MCF 10A (cell line): ENCODE measurements at regions not wholly inside any gene's neighbourhood (a gene's known extent, or its start where the extent isn't known, plus 50 kb on each side); places are given as distances from the start of the nearest gene placed in this dataset.

Experiments used
- BruUV-seq: library from RNA; stranded (reverse); fragments of 400-500 nt; replicated peaks from 2 replicates; lab custom pipeline; 2021; lab: Mats Ljungman, UMichigan
- CTCF ChIA-PET: fragments of 300-600 bp; sonication (Branson Sonifier 250); formaldehyde crosslinking; extraction: SDS; loops from one replicate; lab custom pipeline; 2021; ENCODE audit warnings: antibody characterized with exemption, inconsistent platforms; lab: Yijun Ruan, JAX
- POLR2A ChIA-PET: fragments of 300-600, 350-650 bp; sonication (Branson Sonifier 250); formaldehyde crosslinking; extraction: SDS; loops from one replicate; lab custom pipeline; 2020; ENCODE audit warnings: antibody characterized with exemption, inconsistent platforms; lab: Yijun Ruan, JAX
- DNase-seq: peaks from one replicate; pipeline ENCODE4 v3.0.0-alpha.2; 2018; ENCODE audit not compliant: unreplicated experiment
- H3K27ac Mint-ChIP-seq: one replicate; pipeline ENCODE4 v1.8.0; 2022; ENCODE audit warnings: mild to moderate bottlenecking, low read depth, mixed read lengths; ENCODE audit not compliant: unreplicated experiment
- H3K27me3 Mint-ChIP-seq: one replicate; pipeline ENCODE4 v1.8.0; 2022; ENCODE audit warnings: mixed read lengths; ENCODE audit not compliant: insufficient read depth, unreplicated experiment
- H3K36me3 Mint-ChIP-seq: one replicate; pipeline ENCODE4 v1.8.0; 2022; ENCODE audit warnings: mild to moderate bottlenecking, moderate library complexity, mixed read lengths; ENCODE audit not compliant: insufficient read depth, unreplicated experiment
- H3K4me1 Mint-ChIP-seq: one replicate; pipeline ENCODE4 v1.8.0; 2022; ENCODE audit warnings: mixed read lengths; ENCODE audit not compliant: insufficient read depth, unreplicated experiment
- H3K4me3 Mint-ChIP-seq: one replicate; pipeline ENCODE4 v1.8.0; 2022; ENCODE audit warnings: mild to moderate bottlenecking, moderate library complexity, mixed read lengths; ENCODE audit not compliant: unreplicated experiment
- H3K9me3 Mint-ChIP-seq: one replicate; pipeline ENCODE4 v1.8.0; 2022; ENCODE audit warnings: mixed read lengths; ENCODE audit not compliant: unreplicated experiment
- intact Hi-C: fragments of 100-400 bp; cut with micrococcal nuclease; formaldehyde crosslinking; loops from 2 replicates; pipeline ENCODE4 v1.14.1; 2022
- TF ChIP-seq, protein P1 (sequence below): fragments of 200-600 bp; IDR thresholded peaks from one replicate; pipeline ENCODE4 v1.8.0; 2022; ENCODE audit warnings: antibody characterized with exemption, mild to moderate bottlenecking; ENCODE audit not compliant: unreplicated experiment

DNA sequence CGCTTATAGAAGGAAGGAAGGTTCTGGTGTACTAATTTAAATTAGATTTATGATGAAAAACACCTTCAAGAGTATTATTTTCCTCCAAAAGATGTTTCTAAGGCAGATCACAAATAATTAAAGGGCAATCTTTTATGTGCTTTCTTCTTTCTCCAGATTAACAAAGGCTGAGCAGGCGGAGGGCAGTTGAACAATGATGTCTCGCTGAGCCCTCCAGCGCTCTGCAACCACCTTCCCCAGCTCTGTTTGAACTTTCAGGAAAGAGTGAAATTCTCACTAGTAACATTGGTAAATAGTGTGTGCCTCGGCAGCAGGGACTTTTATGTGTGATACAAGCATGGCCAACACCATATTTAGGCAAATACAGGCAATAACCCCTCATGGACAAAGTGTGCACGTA is 379.1 kb upstream of the MKI67 start:
- no peak overlapping the region for H3K27ac Mint-ChIP-seq
- H3K36me3 Mint-ChIP-seq, result no peaks in the 10 kb centered on the region
- TF ChIP-seq, protein P1, sequence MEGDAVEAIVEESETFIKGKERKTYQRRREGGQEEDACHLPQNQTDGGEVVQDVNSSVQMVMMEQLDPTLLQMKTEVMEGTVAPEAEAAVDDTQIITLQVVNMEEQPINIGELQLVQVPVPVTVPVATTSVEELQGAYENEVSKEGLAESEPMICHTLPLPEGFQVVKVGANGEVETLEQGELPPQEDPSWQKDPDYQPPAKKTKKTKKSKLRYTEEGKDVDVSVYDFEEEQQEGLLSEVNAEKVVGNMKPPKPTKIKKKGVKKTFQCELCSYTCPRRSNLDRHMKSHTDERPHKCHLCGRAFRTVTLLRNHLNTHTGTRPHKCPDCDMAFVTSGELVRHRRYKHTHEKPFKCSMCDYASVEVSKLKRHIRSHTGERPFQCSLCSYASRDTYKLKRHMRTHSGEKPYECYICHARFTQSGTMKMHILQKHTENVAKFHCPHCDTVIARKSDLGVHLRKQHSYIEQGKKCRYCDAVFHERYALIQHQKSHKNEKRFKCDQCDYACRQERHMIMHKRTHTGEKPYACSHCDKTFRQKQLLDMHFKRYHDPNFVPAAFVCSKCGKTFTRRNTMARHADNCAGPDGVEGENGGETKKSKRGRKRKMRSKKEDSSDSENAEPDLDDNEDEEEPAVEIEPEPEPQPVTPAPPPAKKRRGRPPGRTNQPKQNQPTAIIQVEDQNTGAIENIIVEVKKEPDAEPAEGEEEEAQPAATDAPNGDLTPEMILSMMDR, result no peak
- ChIA-PET CTCF (no interaction called here), POLR2A (no interaction called here)
- DNase-seq, result no peak
- no TSS peak for BruUV-seq
- H3K9me3 Mint-ChIP-seq, result peaks cover 7% of the 10 kb centered on the region
- H3K4me3 Mint-ChIP-seq, result no peak overlapping the region
- no peaks in the 10 kb centered on the region for H3K4me1 Mint-ChIP-seq
- intact Hi-C loops, result no loop called here
- no peaks in the 10 kb centered on the region for H3K27me3 Mint-ChIP-seq

DNA sequence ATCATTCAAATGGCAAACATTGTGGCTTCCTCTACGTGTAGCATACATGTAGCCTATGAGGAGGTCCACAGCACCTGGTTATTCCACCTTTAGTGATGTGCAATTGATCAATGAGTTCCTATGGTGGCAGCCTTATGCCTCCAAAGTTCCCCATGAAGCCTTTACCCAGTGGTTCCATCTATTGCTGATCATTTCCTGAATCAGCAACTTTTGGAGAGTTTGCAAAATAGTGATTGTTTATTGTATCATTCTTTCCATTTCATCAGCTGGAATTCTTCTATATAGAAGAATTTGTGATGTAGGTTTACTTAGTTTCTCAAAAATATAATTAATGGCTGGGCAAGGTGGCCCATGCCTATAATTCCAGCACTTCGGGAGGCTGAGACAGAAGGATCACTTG is 380.2 kb upstream of the MKI67 start:
- no peaks in the 10 kb centered on the region for H3K27me3 Mint-ChIP-seq
- ChIA-PET POLR2A (no interaction called here), CTCF (no interaction called here)
- H3K27ac Mint-ChIP-seq, result no peak overlapping the region
- no peaks in the 10 kb centered on the region for H3K36me3 Mint-ChIP-seq
- TF ChIP-seq, protein P1, result no peak
- no TSS peak for BruUV-seq
- H3K4me3 Mint-ChIP-seq, result no peak overlapping the region
- H3K9me3 Mint-ChIP-seq, result peaks cover 7% of the 10 kb centered on the region
- no peaks in the 10 kb centered on the region for H3K4me1 Mint-ChIP-seq
- intact Hi-C loops, result no loop called here
- no peak for DNase-seq

DNA sequence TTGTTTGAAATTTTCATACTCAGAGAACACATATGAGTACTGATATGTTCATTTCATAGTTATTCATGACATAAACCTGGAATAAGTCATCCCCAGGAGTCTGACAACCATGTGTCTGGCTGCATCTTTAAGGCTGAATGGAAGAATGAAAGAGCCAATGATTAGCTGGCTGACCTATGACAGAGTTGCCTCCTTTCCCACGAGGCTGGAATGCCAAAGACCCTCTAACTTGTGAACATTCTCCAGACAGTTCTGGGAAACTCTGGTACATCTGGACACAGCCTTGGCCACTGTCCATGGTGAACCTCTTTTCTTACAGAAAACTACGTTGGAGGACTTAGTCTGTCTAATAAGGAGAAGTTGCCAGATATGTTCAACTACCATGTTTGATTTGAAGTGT is 380.8 kb upstream of the MKI67 start:
- Mint-ChIP-seq H3K27me3 (no peaks in the 10 kb centered on the region), H3K9me3 (peaks cover 7% of the 10 kb centered on the region), H3K27ac (no peak overlapping the region), H3K36me3 (no peaks in the 10 kb centered on the region), H3K4me3 (no peak overlapping the region), H3K4me1 (no peaks in the 10 kb centered on the region)
- POLR2A ChIA-PET, result no interaction called here
- TF ChIP-seq, protein P1, result no peak
- CTCF ChIA-PET, result no interaction called here
- BruUV-seq, result no TSS peak
- DNase-seq, result no peak
- intact Hi-C loops, result no loop called here

DNA sequence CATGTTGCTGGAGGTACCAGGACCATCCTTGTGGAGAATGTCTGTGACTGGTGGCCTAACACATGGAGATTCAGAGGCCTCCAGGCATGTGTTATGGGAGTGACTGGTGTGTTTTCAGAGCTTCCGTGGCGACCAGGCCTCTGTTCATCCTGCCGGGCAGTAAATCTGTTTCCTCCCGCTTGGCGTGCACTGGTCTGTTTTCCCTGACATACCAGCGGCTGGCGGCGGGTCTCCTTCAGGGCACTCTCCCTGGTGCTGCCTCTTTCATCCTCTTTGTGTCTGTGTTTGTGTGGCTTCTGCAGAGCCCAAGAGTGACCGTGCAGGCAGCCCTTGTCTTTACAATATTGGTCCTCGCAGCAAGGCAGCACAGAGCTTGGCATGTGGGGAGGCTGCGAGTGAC is 385.1 kb upstream of the MKI67 start:
- intact Hi-C loops, result no loop called here
- Mint-ChIP-seq H3K27me3 (no peaks in the 10 kb centered on the region), H3K4me1 (no peaks in the 10 kb centered on the region), H3K4me3 (no peak overlapping the region), H3K9me3 (peaks cover 6% of the 10 kb centered on the region), H3K36me3 (no peaks in the 10 kb centered on the region), H3K27ac (no peak overlapping the region)
- no peak for DNase-seq
- CTCF ChIA-PET, result no interaction called here
- POLR2A ChIA-PET, result no interaction called here
- no TSS peak for BruUV-seq
- TF ChIP-seq, protein P1, result no peak
